ENCODE measurements at regions not wholly inside any gene's neighbourhood (a gene's known extent, or its start where the extent isn't known, plus 50 kb on each side); places are given as distances from the start of the nearest gene placed in this dataset.

DNA sequence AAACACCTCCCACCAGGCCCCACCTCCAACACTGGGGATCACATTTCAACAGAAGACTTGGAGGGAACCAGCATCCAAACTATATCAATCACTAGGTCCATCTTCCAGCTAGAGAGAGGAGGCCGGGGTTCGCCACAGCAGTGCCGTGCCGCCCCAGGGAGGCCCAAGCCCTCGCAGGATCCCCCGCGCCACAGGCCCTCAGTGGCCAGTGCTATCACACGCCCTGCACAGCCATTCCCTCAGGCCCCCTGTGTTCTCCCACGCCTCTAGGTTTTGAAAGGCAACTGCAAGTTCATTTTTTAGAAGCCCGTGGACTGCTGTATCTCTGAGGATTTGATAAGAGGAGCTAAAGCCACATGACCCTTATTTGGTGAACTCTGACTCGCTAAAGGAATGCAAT lies 136.4 kb downstream of the OAT start:
- no peak for ATAC-seq
- H3K4me3 ChIP-seq, result no peak overlapping the region
- no peaks in the 10 kb centered on the region for H3K36me3 ChIP-seq

DNA sequence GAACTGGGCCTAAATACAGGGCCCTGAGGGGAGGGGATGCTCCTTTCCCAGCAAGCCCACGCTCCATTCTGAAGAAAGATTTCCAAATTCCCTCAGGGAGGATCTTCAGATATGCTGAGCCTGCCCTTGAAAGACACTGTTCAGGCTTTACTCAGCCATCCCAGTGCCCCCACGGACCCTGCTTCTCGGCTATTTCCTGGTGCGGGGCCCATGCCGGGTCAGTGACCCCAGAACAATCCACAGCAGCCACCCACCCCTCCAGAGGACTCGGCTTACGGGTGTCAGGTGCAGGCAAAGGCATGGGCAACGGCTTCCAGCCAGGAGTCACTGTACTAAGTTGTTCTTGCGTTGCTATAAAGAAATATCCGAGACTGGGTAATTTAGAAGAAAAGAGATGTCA lies 137.1 kb downstream of the OAT start:
- Histone ChIP-seq H3K4me1 (no peaks in the 10 kb centered on the region), H3K27me3 (no peaks in the 10 kb centered on the region), H3K27ac (no peak overlapping the region), H3K4me3 (no peak overlapping the region), H3K36me3 (no peaks in the 10 kb centered on the region), H3K9me3 (no peaks in the 10 kb centered on the region)
- 44% methylated on average over 5 of the region's 10 CpGs for WGBS (ENCODE audit: insufficient coverage, low coverage, low lambda C conversion rate, missing lambda C conversion rate)
- TF ChIP-seq CTCF (IDR thresholded peaks at IDR 0.05) (no peak), POLR2A (IDR thresholded peaks at IDR 0.05) (no peak)
- intact Hi-C loops (cut with DNase I), result no loop called here
- DNase-seq (no peak), ATAC-seq (no peak)

More for the DNA sequence above, 136.4 kb downstream of the OAT start:
- no peak for DNase-seq
- intact Hi-C loops (cut with DNase I), result no loop called here
- 63% methylated on average over 2 of the region's 11 CpGs for WGBS (ENCODE audit: insufficient coverage, low coverage, low lambda C conversion rate, missing lambda C conversion rate)
- Histone ChIP-seq H3K27me3 (no peaks in the 10 kb centered on the region), H3K9me3 (no peaks in the 10 kb centered on the region), H3K27ac (no peak overlapping the region), H3K4me1 (no peaks in the 10 kb centered on the region)
- TF ChIP-seq CTCF (IDR thresholded peaks at IDR 0.05) (no peak), POLR2A (IDR thresholded peaks at IDR 0.05) (no peak)

GRCh38 chr10:124280916-124281315 lies 137.8 kb downstream of the OAT start:
- no peak for DNase-seq
- ATAC-seq, result no peak

DNA sequence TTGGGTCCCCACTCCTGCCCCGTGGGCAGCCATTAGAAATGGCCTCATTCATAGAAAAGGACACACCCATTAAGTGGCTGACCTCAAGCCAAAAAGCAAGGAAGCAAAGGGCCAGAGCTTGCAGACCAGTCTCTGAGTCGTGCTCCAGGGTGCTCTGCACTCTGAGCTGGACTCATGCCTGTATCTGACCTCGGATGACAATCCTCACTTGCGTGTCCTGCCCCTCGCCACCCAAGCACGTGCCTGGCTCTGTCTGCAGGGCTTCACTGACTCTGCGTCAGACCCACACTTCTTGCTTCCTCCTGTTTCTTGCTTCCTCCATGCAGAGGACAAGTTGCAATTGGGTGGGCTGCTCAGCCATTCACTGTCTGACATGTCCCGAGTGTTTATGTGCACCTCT lies 138.8 kb downstream of the OAT start:
- intact Hi-C loops (cut with DNase I), result no loop called here
- no peak for TF ChIP-seq POLR2A (IDR thresholded peaks at IDR 0.05)
- TF ChIP-seq CTCF (IDR thresholded peaks at IDR 0.05), result no peak

More at GRCh38 chr10:124280916-124281315, 137.8 kb downstream of the OAT start:
- H3K36me3 ChIP-seq, result no peaks in the 10 kb centered on the region
- WGBS (ENCODE audit: insufficient coverage, low coverage, low lambda C conversion rate, missing lambda C conversion rate), result 60% methylated on average over 1 of the region's 5 CpGs
- no peaks in the 10 kb centered on the region for H3K4me1 ChIP-seq
- H3K27ac ChIP-seq, result no peak overlapping the region
- no peaks in the 10 kb centered on the region for H3K27me3 ChIP-seq
- no peaks in the 10 kb centered on the region for H3K9me3 ChIP-seq
- no peak overlapping the region for H3K4me3 ChIP-seq
- intact Hi-C loops (cut with DNase I), result no loop called here
- TF ChIP-seq POLR2A (IDR thresholded peaks at IDR 0.05), result no peak
- TF ChIP-seq CTCF (IDR thresholded peaks at IDR 0.05), result no peak

DNA sequence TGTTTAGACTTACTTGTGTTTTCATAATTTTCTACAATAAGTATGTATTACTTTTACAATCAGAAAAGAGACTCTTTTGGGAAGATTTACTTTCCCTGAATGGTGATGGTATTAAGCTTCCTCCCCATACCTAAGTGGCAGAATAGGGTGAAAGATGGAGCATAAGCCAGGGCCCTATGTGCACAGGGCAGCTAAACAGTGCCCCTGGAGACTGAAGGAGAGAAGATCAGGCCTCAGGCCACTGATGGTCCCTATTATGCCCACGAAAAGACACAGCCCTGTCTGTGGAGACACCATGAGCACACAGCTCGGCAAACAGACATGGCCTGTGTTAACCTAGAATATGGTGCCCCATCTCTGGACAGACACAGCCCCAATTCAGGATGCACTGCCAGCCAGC lies 139.4 kb downstream of the OAT start:
- no peak for ATAC-seq
- H3K4me1 ChIP-seq, result no peaks in the 10 kb centered on the region
- no peak for TF ChIP-seq POLR2A (IDR thresholded peaks at IDR 0.05)
- TF ChIP-seq CTCF (IDR thresholded peaks at IDR 0.05), result no peak

More for the DNA sequence above, 138.8 kb downstream of the OAT start:
- no peaks in the 10 kb centered on the region for H3K4me1 ChIP-seq
- H3K9me3 ChIP-seq, result no peaks in the 10 kb centered on the region
- H3K36me3 ChIP-seq, result no peaks in the 10 kb centered on the region
- 31% methylated on average over 2 of the region's 8 CpGs for WGBS (ENCODE audit: insufficient coverage, low coverage, low lambda C conversion rate, missing lambda C conversion rate)
- no peak overlapping the region for H3K4me3 ChIP-seq
- DNase-seq (peak in 1 of 3 donors; percentile 59), ATAC-seq (peak in 3 of 4 donors; percentile 34 to 56 (median 53))
- H3K27ac ChIP-seq, result no peak overlapping the region
- no peaks in the 10 kb centered on the region for H3K27me3 ChIP-seq

More for the DNA sequence above, 139.4 kb downstream of the OAT start:
- intact Hi-C loops (cut with DNase I), result no loop called here
- DNase-seq, result peak in 1 of 3 donors; percentile 34
- Histone ChIP-seq H3K9me3 (no peaks in the 10 kb centered on the region), H3K27me3 (no peaks in the 10 kb centered on the region), H3K36me3 (no peaks in the 10 kb centered on the region), H3K27ac (no peak overlapping the region), H3K4me3 (no peak overlapping the region)
- no CpG with 5 or more reads among the region's 2 CpGs for WGBS (ENCODE audit: insufficient coverage, low coverage, low lambda C conversion rate, missing lambda C conversion rate)
